ENCODE measurements at regions not wholly inside any gene's neighbourhood (a gene's known extent, or its start where the extent isn't known, plus 50 kb on each side); places are given as distances from the start of the nearest gene placed in this dataset.
A peak's percentile ranks its signal among the peaks of the same experiment; 100 is the strongest.

DNA sequence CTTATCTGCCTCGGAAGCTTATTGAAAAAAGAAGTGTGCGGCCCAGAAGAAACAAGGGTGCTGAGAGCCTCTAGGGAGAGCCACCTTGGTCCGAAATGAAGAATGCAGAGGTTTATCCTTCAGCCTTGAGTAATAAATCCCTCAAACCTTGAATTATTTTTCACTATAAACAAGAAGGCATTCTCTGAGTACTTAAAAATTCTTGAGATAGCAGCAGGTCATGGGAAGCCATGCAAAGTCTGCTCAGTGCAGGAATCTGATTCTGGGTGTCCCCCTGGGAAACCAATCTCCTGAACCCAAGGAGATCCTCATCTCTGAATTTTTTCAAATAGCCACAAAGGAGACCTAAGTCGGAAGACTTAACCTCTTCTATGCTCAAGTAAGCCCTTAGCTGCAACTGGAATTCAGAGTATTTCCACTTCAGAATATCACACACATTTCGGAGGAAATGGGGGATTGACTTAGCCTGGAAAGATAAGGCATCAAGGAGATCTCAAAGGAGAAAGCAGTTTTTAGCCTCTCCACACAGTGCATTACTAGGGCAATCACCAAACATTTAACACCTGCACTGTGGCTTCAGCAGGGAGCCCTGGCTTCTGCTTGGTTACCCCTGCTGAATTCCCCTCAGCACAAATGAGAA is 365.0 kb downstream of the ETS1 start:
- H3K9me1 ChIP-seq (ENCODE audit: insufficient read depth, low read length) = no peaks in the 10 kb centered on the region
- in situ Hi-C loops (cut with MboI; ENCODE audit: low sequenced_read_pairs) = no loop called here
- H2AFZ ChIP-seq (replicated peaks; ENCODE audit: low read length, poor library complexity) = no peak overlapping the region
- H3K27me3 ChIP-seq (ENCODE audit: control insufficient read depth, insufficient read depth, low read length) = no peaks in the 10 kb centered on the region
- 0 out of 2 replicates have a peak overlapping the region, but pooled peaks have one; percentile 20 for H3K4ac ChIP-seq (ENCODE audit: low read depth, low read length)
- H3K4me1 ChIP-seq (ENCODE audit: control insufficient read depth, insufficient read depth, low read length) = peaks cover 10% of the 10 kb centered on the region
- no peak overlapping the region for H4K8ac ChIP-seq (ENCODE audit: low read depth in 2 of 2, low read length in 2 of 2)
- H2AK9ac ChIP-seq (replicated peaks; ENCODE audit: low read depth, low read length, poor library complexity) = no peak overlapping the region
- peak; percentile 33 for DNase-seq
- no peak overlapping the region for H2AK5ac ChIP-seq (ENCODE audit: low read depth, low read length)
- H3K9me3 ChIP-seq (ENCODE audit: control insufficient read depth, insufficient read depth, low read length) = no peaks in the 10 kb centered on the region
- no peak overlapping the region for H3K23ac ChIP-seq (ENCODE audit: low read depth, low read length)
- peak overlapping the region; percentile 23; the same call in 1 of the 2 replicates for H3K4me2 ChIP-seq (ENCODE audit: low read depth, low read length)
- no peaks in the 10 kb centered on the region for H3K36me3 ChIP-seq (ENCODE audit: control insufficient read depth, insufficient read depth, low read length)
- H4K20me1 ChIP-seq (ENCODE audit: insufficient read depth, low read length) = no peaks in the 10 kb centered on the region
- BruUV-seq (replicated peaks) = no TSS peak
- POLR2A ChIA-PET (ENCODE audit: unreplicated experiment) = no interaction called here
- no peak overlapping the region for H2BK5ac ChIP-seq (ENCODE audit: low read depth, low read length, poor library complexity, severe bottlenecking)
- ATAC-seq (ENCODE audit: low read depth) = peak; percentile 70
- no peak overlapping the region for H3K27ac ChIP-seq (ENCODE audit: insufficient read depth, low read length)
- H3K14ac ChIP-seq (replicated peaks; ENCODE audit: low read depth, low read length) = 0 out of 2 replicates have a peak overlapping the region, but pooled peaks have one; percentile 43
- H3K79me1 ChIP-seq (ENCODE audit: low read depth in 1 of 2, low read length in 2 of 2) = no peaks in the 10 kb centered on the region
- no CpG with 5 or more reads among the region's 5 CpGs for WGBS, 2 experiments (ENCODE audit: extremely low coverage in 2 of 2, insufficient read length in 1 of 2)
- peak overlapping the region; percentile 31; the same call in 1 of the 2 replicates for H4K5ac ChIP-seq (ENCODE audit: low read depth, low read length)
- CTCF ChIA-PET = no interaction called here
- peak overlapping the region; percentile 63; the same call in 1 of the 2 replicates for H2BK20ac ChIP-seq (ENCODE audit: low read depth, low read length)
- H3K56ac ChIP-seq (ENCODE audit: extremely low read depth, insufficient read depth, low read length) = no peak overlapping the region
- no peak overlapping the region for H2BK15ac ChIP-seq (ENCODE audit: low read depth, low read length)
- H2BK120ac ChIP-seq (ENCODE audit: low read depth, low read length) = peak overlapping the region; percentile 47
- dilution Hi-C loops (cut with HindIII; ENCODE audit: low sequenced_read_pairs, unreplicated experiment) = no loop called here
- H4K91ac ChIP-seq (ENCODE audit: insufficient read depth, low read depth, low read length) = peak overlapping the region; percentile 57
- TF ChIP-seq, protein P1, sequence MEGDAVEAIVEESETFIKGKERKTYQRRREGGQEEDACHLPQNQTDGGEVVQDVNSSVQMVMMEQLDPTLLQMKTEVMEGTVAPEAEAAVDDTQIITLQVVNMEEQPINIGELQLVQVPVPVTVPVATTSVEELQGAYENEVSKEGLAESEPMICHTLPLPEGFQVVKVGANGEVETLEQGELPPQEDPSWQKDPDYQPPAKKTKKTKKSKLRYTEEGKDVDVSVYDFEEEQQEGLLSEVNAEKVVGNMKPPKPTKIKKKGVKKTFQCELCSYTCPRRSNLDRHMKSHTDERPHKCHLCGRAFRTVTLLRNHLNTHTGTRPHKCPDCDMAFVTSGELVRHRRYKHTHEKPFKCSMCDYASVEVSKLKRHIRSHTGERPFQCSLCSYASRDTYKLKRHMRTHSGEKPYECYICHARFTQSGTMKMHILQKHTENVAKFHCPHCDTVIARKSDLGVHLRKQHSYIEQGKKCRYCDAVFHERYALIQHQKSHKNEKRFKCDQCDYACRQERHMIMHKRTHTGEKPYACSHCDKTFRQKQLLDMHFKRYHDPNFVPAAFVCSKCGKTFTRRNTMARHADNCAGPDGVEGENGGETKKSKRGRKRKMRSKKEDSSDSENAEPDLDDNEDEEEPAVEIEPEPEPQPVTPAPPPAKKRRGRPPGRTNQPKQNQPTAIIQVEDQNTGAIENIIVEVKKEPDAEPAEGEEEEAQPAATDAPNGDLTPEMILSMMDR (conservative IDR thresholded peaks at IDR 0.05; ENCODE audit: low read depth, low read length) = no peak
- TF ChIP-seq BHLHE40 (IDR thresholded peaks at IDR 0.05; ENCODE audit: low read depth, low read length) (no peak), CHD1 (IDR thresholded peaks at IDR 0.05; ENCODE audit: low read depth, low read length) (no peak)
- intact Hi-C loops (cut with micrococcal nuclease) = no loop called here
- H3K4me3 ChIP-seq (ENCODE audit: insufficient read depth, low read depth, low read length) = no peak overlapping the region
- H3K18ac ChIP-seq (ENCODE audit: low read depth, low read length) = peak overlapping the region; percentile 43; the same call in 1 of the 2 replicates
- no peak overlapping the region for H3K9ac ChIP-seq (ENCODE audit: low read depth, low read length)
